ENCODE measurements at regions not wholly inside any gene's neighbourhood (a gene's known extent, or its start where the extent isn't known, plus 50 kb on each side); places are given as distances from the start of the nearest gene placed in this dataset.
"Not testable (repeated sequence)": the region's sequence is repeated elsewhere in the genome, so short reads cannot be mapped to it uniquely, and the experiment has no call there.

- no peaks in the 10 kb centered on the region for H3K36me3 ChIP-seq (ENCODE audit: control insufficient read depth, insufficient read depth, low read length)
- H3K27me3 ChIP-seq (ENCODE audit: control insufficient read depth, insufficient read depth, low read length), result no peaks in the 10 kb centered on the region
- no peak overlapping the region for H3K9ac ChIP-seq (ENCODE audit: low read length)
- no peak overlapping the region for H3K4me3 ChIP-seq (ENCODE audit: low read length)
- H3K9me3 ChIP-seq (ENCODE audit: control insufficient read depth, low read length), result no peaks in the 10 kb centered on the region
- no peaks in the 10 kb centered on the region for H3K4me1 ChIP-seq (ENCODE audit: control insufficient read depth, insufficient read depth, low read length)
Measured at GRCh38 chr9:86488794-86489193, 134.6 kb upstream of the TUT7 start.

- no peak overlapping the region for H3K4me3 ChIP-seq (ENCODE audit: low read length)
- H3K9me3 ChIP-seq (ENCODE audit: control insufficient read depth, low read length), result no peaks in the 10 kb centered on the region
- H3K27me3 ChIP-seq (ENCODE audit: control insufficient read depth, insufficient read depth, low read length), result no peaks in the 10 kb centered on the region
- H3K4me1 ChIP-seq (ENCODE audit: control insufficient read depth, insufficient read depth, low read length), result no peaks in the 10 kb centered on the region
- no peak overlapping the region for H3K9ac ChIP-seq (ENCODE audit: low read length)
- no peaks in the 10 kb centered on the region for H3K36me3 ChIP-seq (ENCODE audit: control insufficient read depth, insufficient read depth, low read length)
Measured at GRCh38 chr9:86488345-86488744, 134.1 kb upstream of the TUT7 start.

- H3K9ac ChIP-seq (ENCODE audit: low read length), result no peak overlapping the region
- no peaks in the 10 kb centered on the region for H3K36me3 ChIP-seq (ENCODE audit: control insufficient read depth, insufficient read depth, low read length)
- no peaks in the 10 kb centered on the region for H3K27me3 ChIP-seq (ENCODE audit: control insufficient read depth, insufficient read depth, low read length)
- H3K4me1 ChIP-seq (ENCODE audit: control insufficient read depth, insufficient read depth, low read length), result no peaks in the 10 kb centered on the region
- H3K4me3 ChIP-seq (ENCODE audit: low read length), result no peak overlapping the region
- H3K9me3 ChIP-seq (ENCODE audit: control insufficient read depth, low read length), result no peaks in the 10 kb centered on the region
Measured at GRCh38 chr9:86487838-86488233, 133.6 kb upstream of the TUT7 start.

- H3K9ac ChIP-seq (ENCODE audit: low read length), result no peak overlapping the region
- H3K27me3 ChIP-seq (ENCODE audit: control insufficient read depth, insufficient read depth, low read length), result no peaks in the 10 kb centered on the region
- H3K9me3 ChIP-seq (ENCODE audit: control insufficient read depth, low read length), result no peaks in the 10 kb centered on the region
- no peaks in the 10 kb centered on the region for H3K36me3 ChIP-seq (ENCODE audit: control insufficient read depth, insufficient read depth, low read length)
- H3K4me1 ChIP-seq (ENCODE audit: control insufficient read depth, insufficient read depth, low read length), result no peaks in the 10 kb centered on the region
- H3K4me3 ChIP-seq (ENCODE audit: low read length), result no peak overlapping the region
Measured at GRCh38 chr9:86486891-86487837, 133.0 kb upstream of the TUT7 start.

- H3K4me3 ChIP-seq (ENCODE audit: low read length), result no peak overlapping the region
- H3K27me3 ChIP-seq (ENCODE audit: control insufficient read depth, insufficient read depth, low read length), result no peaks in the 10 kb centered on the region
- H3K9ac ChIP-seq (ENCODE audit: low read length), result no peak overlapping the region
- no peaks in the 10 kb centered on the region for H3K9me3 ChIP-seq (ENCODE audit: control insufficient read depth, low read length)
- H3K36me3 ChIP-seq (ENCODE audit: control insufficient read depth, insufficient read depth, low read length), result no peaks in the 10 kb centered on the region
- H3K4me1 ChIP-seq (ENCODE audit: control insufficient read depth, insufficient read depth, low read length), result no peaks in the 10 kb centered on the region
Measured at GRCh38 chr9:86485359-86485758, 131.1 kb upstream of the TUT7 start.

- Histone ChIP-seq H3K4me1 (ENCODE audit: control insufficient read depth, insufficient read depth, low read length) (no peaks in the 10 kb centered on the region), H3K4me3 (ENCODE audit: low read length) (no peak overlapping the region), H3K9ac (ENCODE audit: low read length) (no peak overlapping the region), H3K9me3 (ENCODE audit: control insufficient read depth, low read length) (no peaks in the 10 kb centered on the region), H3K27me3 (ENCODE audit: control insufficient read depth, insufficient read depth, low read length) (no peaks in the 10 kb centered on the region), H3K36me3 (ENCODE audit: control insufficient read depth, insufficient read depth, low read length) (no peaks in the 10 kb centered on the region)
Measured at GRCh38 chr9:86483496-86483895, 129.3 kb upstream of the TUT7 start.

- H3K9me3 ChIP-seq (ENCODE audit: control insufficient read depth, low read length), result no peaks in the 10 kb centered on the region
- H3K4me1 ChIP-seq (ENCODE audit: control insufficient read depth, insufficient read depth, low read length), result no peaks in the 10 kb centered on the region
- no peaks in the 10 kb centered on the region for H3K36me3 ChIP-seq (ENCODE audit: control insufficient read depth, insufficient read depth, low read length)
- no peak overlapping the region for H3K9ac ChIP-seq (ENCODE audit: low read length)
- H3K27me3 ChIP-seq (ENCODE audit: control insufficient read depth, insufficient read depth, low read length), result no peaks in the 10 kb centered on the region
- no peak overlapping the region for H3K4me3 ChIP-seq (ENCODE audit: low read length)
Measured at GRCh38 chr9:86481466-86481865, 127.3 kb upstream of the TUT7 start.

- not testable (repeated sequence) for H3K4me1 ChIP-seq (ENCODE audit: control insufficient read depth, insufficient read depth, low read length); H3K9ac ChIP-seq (ENCODE audit: low read length); H3K27me3 ChIP-seq (ENCODE audit: control insufficient read depth, insufficient read depth, low read length); H3K36me3 ChIP-seq (ENCODE audit: control insufficient read depth, insufficient read depth, low read length); H3K4me3 ChIP-seq (ENCODE audit: low read length); H3K9me3 ChIP-seq (ENCODE audit: control insufficient read depth, low read length)
Measured at GRCh38 chr9:86475255-86475654, 121.0 kb upstream of the TUT7 start.

GRCh38 chr9:86471171-86471815, 117.1 kb upstream of the TUT7 start:
- Histone ChIP-seq H3K4me1 (ENCODE audit: control insufficient read depth, insufficient read depth, low read length) (peaks cover 15% of the 10 kb centered on the region), H3K9me3 (ENCODE audit: control insufficient read depth, low read length) (no peaks in the 10 kb centered on the region), H3K4me3 (ENCODE audit: low read length) (no peak overlapping the region), H3K9ac (ENCODE audit: low read length) (no peak overlapping the region), H3K27me3 (ENCODE audit: control insufficient read depth, insufficient read depth, low read length) (no peaks in the 10 kb centered on the region), H3K36me3 (ENCODE audit: control insufficient read depth, insufficient read depth, low read length) (no peaks in the 10 kb centered on the region)

- no peaks in the 10 kb centered on the region for H3K27me3 ChIP-seq (ENCODE audit: control insufficient read depth, insufficient read depth, low read length)
- H3K9me3 ChIP-seq (ENCODE audit: control insufficient read depth, low read length), result no peaks in the 10 kb centered on the region
- H3K9ac ChIP-seq (ENCODE audit: low read length), result no peak overlapping the region
- no peak overlapping the region for H3K4me3 ChIP-seq (ENCODE audit: low read length)
- H3K4me1 ChIP-seq (ENCODE audit: control insufficient read depth, insufficient read depth, low read length), result peaks cover 15% of the 10 kb centered on the region
- no peaks in the 10 kb centered on the region for H3K36me3 ChIP-seq (ENCODE audit: control insufficient read depth, insufficient read depth, low read length)
Measured at GRCh38 chr9:86470326-86470725, 116.1 kb upstream of the TUT7 start.

- H3K9ac ChIP-seq (ENCODE audit: low read length), result no peak overlapping the region
- H3K4me1 ChIP-seq (ENCODE audit: control insufficient read depth, insufficient read depth, low read length), result peaks cover 15% of the 10 kb centered on the region
- no peaks in the 10 kb centered on the region for H3K27me3 ChIP-seq (ENCODE audit: control insufficient read depth, insufficient read depth, low read length)
- H3K4me3 ChIP-seq (ENCODE audit: low read length), result no peak overlapping the region
- H3K9me3 ChIP-seq (ENCODE audit: control insufficient read depth, low read length), result no peaks in the 10 kb centered on the region
- H3K36me3 ChIP-seq (ENCODE audit: control insufficient read depth, insufficient read depth, low read length), result no peaks in the 10 kb centered on the region
Measured at GRCh38 chr9:86469476-86470250, 115.5 kb upstream of the TUT7 start.

GRCh38 chr9:86464242-86464641, 110.0 kb upstream of the TUT7 start:
- H3K4me3 ChIP-seq (ENCODE audit: low read length), result no peak overlapping the region
- no peaks in the 10 kb centered on the region for H3K36me3 ChIP-seq (ENCODE audit: control insufficient read depth, insufficient read depth, low read length)
- H3K9me3 ChIP-seq (ENCODE audit: control insufficient read depth, low read length), result no peaks in the 10 kb centered on the region
- H3K9ac ChIP-seq (ENCODE audit: low read length), result no peak overlapping the region
- no peaks in the 10 kb centered on the region for H3K27me3 ChIP-seq (ENCODE audit: control insufficient read depth, insufficient read depth, low read length)
- peaks cover 12% of the 10 kb centered on the region for H3K4me1 ChIP-seq (ENCODE audit: control insufficient read depth, insufficient read depth, low read length)
